ENCODE measurements at regions not wholly inside any gene's neighbourhood (a gene's known extent, or its start where the extent isn't known, plus 50 kb on each side); places are given as distances from the start of the nearest gene placed in this dataset.

- peaks cover 0 to 5% (median 2%) of the 10 kb centered on the region in 4 donors for H3K4me1 ChIP-seq
- no peak overlapping the region for H3K27ac ChIP-seq
- 89 to 90% methylated on average over 3 to 8 of the region's 8 CpGs for WGBS, 2 donors (ENCODE audit: low coverage in 1 of 2)
- no peak overlapping the region for H3K4me3 ChIP-seq
- intact Hi-C loops (cut with DNase I; ENCODE audit: low total_unique reads) = no loop called here
- H3K27me3 ChIP-seq = no peaks in the 10 kb centered on the region
- TF ChIP-seq POLR2AphosphoS5 (IDR thresholded peaks at IDR 0.05) (no peak), EP300 (IDR thresholded peaks at IDR 0.05; ENCODE audit: low read depth) (no peak), CTCF (IDR thresholded peaks at IDR 0.05) (no peak), POLR2A (IDR thresholded peaks at IDR 0.05) (no peak)
- H3K36me3 ChIP-seq = no peaks in the 10 kb centered on the region
- DNase-seq = no peak
- no peaks in the 10 kb centered on the region for H3K9me3 ChIP-seq
- in situ Hi-C loops (cut with MboI; ENCODE audit: low pct_ligation_motif_present in 1 of 4, low pct_unique_long_range_greater_than_20kb in 1 of 4, low sequenced_read_pairs in 3 of 4) = no loop called here
These were observed 84.6 kb upstream of the KLF13 start for GRCh38 chr15:31241888-31242522.

GRCh38 chr15:31243895-31244294 is 82.7 kb upstream of the KLF13 start:
- no peaks in the 10 kb centered on the region for H3K36me3 ChIP-seq
- in situ Hi-C loops (cut with MboI; ENCODE audit: low pct_ligation_motif_present in 1 of 4, low pct_unique_long_range_greater_than_20kb in 1 of 4, low sequenced_read_pairs in 3 of 4) (no loop called here), intact Hi-C loops (cut with DNase I; ENCODE audit: low total_unique reads) (no loop called here)
- H3K4me1 ChIP-seq = no peaks in the 10 kb centered on the region
- DNase-seq = no peak
- peak overlapping the region in 1 of 4 donors; percentile 10 for H3K27ac ChIP-seq
- no peaks in the 10 kb centered on the region for H3K27me3 ChIP-seq
- H3K4me3 ChIP-seq = no peak overlapping the region
- H3K9me3 ChIP-seq = no peaks in the 10 kb centered on the region
- TF ChIP-seq CTCF (IDR thresholded peaks at IDR 0.05) = no peak
- peak; percentile 53 to 81 (median 71) for TF ChIP-seq POLR2AphosphoS5 (IDR thresholded peaks at IDR 0.05)
- WGBS, 2 donors (ENCODE audit: low coverage in 1 of 2) = 51 to 59% methylated on average over 3 of the region's 3 CpGs

GRCh38 chr15:31245135-31245689 is 81.4 kb upstream of the KLF13 start:
- WGBS, 2 donors (ENCODE audit: low coverage in 1 of 2) = 91% methylated on average over 4 of the region's 4 CpGs; no CpG with 5 or more reads in 1 of the 2 donors
- in situ Hi-C loops (cut with MboI; ENCODE audit: low pct_ligation_motif_present in 1 of 4, low pct_unique_long_range_greater_than_20kb in 1 of 4, low sequenced_read_pairs in 3 of 4) = no loop called here
- H3K27me3 ChIP-seq = no peaks in the 10 kb centered on the region
- no peaks in the 10 kb centered on the region for H3K4me1 ChIP-seq
- no peak for DNase-seq
- intact Hi-C loops (cut with DNase I; ENCODE audit: low total_unique reads) = no loop called here
- TF ChIP-seq POLR2AphosphoS5 (IDR thresholded peaks at IDR 0.05) (no peak), POLR2A (IDR thresholded peaks at IDR 0.05) (no peak), EP300 (IDR thresholded peaks at IDR 0.05; ENCODE audit: low read depth) (no peak), CTCF (IDR thresholded peaks at IDR 0.05) (no peak)
- no peaks in the 10 kb centered on the region for H3K9me3 ChIP-seq
- no peak overlapping the region for H3K27ac ChIP-seq
- no peaks in the 10 kb centered on the region for H3K36me3 ChIP-seq
- H3K4me3 ChIP-seq = no peak overlapping the region

- DNase-seq = no peak
- Histone ChIP-seq H3K9me3 (no peaks in the 10 kb centered on the region), H3K36me3 (no peaks in the 10 kb centered on the region), H3K4me1 (no peaks in the 10 kb centered on the region), H3K27me3 (no peaks in the 10 kb centered on the region), H3K4me3 (no peak overlapping the region), H3K27ac (no peak overlapping the region)
- TF ChIP-seq EP300 (IDR thresholded peaks at IDR 0.05; ENCODE audit: low read depth) (no peak), POLR2A (IDR thresholded peaks at IDR 0.05) (no peak), POLR2AphosphoS5 (IDR thresholded peaks at IDR 0.05) (no peak), CTCF (IDR thresholded peaks at IDR 0.05) (no peak)
- in situ Hi-C loops (cut with MboI; ENCODE audit: low pct_ligation_motif_present in 1 of 4, low pct_unique_long_range_greater_than_20kb in 1 of 4, low sequenced_read_pairs in 3 of 4) = no loop called here
- 96% methylated on average over 3 of the region's 3 CpGs; no CpG with 5 or more reads in 1 of the 2 donors for WGBS, 2 donors (ENCODE audit: low coverage in 1 of 2)
- intact Hi-C loops (cut with DNase I; ENCODE audit: low total_unique reads) = no loop called here
These were observed 80.9 kb upstream of the KLF13 start for GRCh38 chr15:31245756-31246155.

Measured in transverse colon (tissue), 4 donors.